Glomerular visceral epithelial cell (primary cell): ENCODE measurements at regions not wholly inside any gene's neighbourhood (a gene's known extent, or its start where the extent isn't known, plus 50 kb on each side); places are given as distances from the start of the nearest gene placed in this dataset.

Experiments used
- DNase-seq: peaks from one replicate; pipeline ENCODE4 v3.0.0-alpha.2; 2016; ENCODE audit errors: extremely low spot score

DNA sequence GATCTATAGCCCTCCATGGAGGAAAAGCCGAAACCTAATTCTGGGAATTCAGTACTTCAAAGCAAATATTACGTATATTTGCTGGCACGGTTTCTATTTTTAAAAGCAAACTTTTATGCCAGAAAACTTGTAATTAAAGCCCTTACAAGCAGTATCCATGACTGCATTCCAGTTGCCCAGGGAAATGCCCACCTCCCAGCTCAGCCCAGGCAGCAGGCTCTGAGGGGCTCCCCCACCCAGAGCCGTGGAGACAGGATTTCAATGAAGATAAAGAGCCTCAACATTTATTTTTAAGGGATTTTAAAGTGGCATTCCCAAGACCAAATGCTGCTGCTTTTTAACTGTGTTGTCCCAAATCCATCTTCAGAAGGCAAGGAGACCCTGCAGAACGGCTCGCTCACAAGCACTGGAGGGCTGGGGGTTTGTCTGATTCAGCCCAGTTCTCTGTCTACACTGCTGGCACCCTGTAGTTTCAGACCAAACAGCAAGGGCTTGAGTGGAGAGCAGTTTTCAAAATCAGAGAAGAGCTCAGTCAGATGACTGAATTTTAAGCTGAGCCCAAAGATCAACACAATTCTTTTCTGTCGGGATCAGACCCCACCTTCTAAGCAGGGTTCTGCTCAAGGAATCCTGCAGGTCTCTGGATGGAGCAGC lies 105.1 kb downstream of the KCNF1 start:
- DNase-seq: no peak

DNA sequence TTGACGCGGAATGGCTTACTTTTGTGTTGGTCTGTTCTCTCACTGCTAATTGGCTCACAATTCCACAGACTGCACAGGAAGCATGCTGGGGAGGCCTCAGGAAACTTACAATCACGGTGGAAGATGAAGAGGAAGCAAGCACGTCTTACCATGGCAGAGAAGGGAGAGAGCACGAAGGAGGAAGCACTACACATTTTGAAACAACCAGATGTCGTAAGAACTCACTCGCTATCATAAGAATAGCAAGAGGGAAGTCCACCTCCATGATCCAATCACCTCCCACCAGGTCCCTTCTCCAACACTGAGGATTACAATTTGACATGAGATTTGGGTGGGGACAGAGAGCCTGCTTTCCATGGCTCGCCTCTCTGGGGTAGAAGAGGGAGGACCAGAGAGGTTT lies 106.2 kb downstream of the KCNF1 start:
- no peak for DNase-seq

DNA sequence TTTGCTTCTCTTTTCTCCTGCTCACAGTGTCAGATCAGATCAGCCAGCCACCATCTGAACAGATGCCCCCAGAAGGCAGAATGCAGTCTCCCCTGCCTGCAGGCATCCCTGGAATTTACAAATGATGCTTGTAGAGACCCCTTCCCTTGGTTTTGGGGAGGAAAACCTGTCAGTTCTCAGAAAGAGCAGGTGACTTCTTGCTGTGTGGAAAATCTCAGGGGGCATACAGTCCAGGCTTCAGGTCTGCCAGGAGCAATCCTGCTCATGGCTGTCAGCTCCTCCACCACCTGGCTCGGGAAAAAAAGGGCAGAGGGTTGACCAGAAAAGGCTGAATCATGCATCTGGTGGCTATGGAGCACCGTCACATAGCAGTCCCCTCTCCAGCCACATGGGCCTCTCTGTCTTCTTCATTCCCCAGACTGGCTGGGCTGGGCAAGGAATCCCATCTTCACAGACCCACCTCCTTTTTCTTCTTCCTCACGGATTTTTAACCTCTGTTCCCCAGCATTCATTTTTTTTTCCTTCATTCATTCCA lies 107.0 kb downstream of the KCNF1 start:
- no peak for DNase-seq

DNA sequence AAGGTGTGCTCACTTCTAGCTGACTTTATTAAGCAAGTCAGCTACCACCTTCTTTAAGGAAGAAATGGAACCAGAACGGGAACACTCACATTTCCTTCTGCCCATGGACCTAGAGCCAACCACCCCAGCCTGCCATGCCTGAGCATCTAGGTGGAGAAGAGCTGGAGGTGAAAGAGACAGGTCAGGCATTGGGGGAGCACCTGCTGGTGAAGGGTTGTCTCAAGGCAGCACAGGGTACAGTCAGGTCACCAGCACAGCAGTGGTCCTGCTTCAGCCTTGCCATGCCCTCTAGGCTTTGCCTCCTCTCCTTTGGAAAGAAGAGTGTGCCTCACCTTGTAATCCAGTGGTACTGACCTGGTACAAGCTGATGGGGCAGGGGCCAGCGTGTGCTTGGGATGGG lies 107.9 kb downstream of the KCNF1 start:
- DNase-seq: no peak

DNA sequence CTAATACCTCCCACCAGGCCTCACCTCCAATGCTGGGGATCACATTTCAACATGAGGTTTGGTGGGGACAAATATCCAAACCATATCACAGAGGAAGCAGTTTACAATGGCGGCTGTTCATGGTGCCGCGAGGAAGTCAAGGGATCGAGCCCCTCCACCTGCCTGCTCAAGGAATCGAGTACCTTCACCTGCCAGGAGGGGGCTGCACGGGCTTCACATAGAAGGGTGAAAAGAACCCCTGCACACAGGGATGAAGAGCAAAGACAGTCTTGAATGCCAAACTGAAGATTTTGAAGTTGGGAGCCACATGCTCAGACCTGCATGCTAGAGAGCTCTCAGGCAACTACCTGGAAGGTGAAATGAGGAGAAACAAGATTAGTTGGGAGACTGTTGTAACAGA lies 110.3 kb downstream of the KCNF1 start:
- no peak for DNase-seq

DNA sequence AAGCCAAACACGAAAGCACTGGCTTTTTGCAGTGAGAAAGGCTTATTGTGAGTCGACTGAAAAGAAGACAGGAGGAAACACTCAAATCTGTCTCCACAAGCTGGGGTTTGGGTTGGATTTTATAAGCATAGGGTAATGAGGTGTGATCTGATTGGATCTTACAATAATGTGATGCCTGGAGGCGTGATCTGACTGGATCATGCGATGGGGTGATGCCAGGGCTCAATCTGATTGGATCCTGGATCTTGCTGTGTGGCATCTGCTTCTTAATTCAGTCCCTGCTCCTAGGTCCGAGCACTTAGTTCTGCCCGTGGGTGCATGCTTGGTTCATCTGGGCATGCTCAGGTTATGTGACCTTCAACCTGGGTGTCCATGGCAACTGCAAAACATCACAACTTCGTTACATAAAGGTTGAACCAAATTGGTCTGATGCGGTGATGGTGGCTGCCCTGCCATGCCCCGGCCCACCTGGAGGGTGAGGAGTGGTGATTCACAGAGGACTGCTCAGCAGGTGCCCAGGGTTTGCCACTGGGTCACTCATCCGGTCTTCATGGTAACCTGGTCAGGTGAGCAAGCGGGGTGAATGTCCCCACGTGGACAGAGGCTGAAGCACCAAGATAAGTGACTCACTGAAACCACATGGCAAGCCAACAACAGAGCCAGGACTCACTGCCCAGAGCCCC lies 111.0 kb downstream of the KCNF1 start:
- DNase-seq: no peak

DNA sequence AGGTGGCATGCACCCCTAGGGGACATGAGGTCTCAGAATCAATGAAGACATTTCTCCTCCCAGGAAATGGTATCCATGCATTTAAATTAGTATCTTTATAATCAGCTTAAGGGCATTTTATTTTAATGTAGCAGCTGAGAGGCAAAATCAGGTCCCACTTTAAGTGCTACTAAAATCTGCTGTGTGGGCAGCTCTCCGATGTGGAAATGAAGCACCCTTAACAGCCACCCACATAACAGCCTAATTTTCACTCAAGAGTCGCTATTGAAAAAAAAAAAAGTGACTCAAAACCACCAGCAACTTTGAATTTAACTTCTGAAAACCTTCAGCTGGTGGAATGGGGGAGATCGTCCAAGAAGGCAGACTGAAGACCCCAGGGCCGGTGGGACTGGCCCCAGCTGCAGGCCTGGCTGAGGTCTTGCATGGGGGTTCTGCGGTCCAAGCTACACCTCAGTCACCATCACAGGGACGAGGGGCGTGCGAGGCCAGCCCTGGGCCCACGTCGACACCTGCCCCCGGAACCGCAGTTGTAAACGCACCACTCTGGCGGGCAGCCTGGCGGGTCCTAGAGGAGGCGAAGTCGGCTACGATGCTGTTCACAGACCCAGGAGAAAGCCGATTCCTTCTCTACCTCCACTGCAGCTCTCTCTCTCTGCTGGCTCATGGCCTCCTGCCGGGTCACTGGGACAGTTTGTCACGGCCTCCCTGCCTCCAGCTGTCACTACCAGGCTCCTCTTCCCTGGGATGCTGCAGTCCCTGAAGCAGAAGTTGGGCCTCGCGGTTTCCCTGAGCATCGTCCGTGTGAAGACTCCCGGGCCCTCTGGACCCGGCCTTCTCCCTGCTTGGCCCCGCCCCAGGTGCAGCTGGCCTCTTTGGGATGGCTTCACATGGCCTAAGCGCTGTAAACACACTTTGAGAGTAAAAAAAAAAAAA lies 111.9 kb downstream of the KCNF1 start:
- DNase-seq: no peak

DNA sequence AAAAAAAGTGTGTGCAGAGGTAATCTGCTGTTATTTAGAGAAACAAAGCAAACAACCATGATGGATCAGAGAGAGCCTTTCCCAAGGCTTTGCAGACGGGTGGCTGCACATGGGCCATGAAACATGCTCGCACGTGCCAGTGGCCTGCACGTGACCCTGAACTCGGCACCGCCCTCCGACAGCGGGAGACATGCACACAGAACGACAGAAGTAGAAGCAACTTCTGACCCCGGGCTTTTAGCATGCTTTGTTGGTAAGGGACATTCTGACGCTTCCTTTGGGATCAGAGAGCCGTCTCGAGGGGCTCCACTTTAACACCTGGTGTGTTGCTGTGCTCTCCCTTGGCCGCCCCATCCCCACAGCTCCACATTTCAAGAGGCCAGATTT lies 112.5 kb downstream of the KCNF1 start:
- DNase-seq: no peak

DNA sequence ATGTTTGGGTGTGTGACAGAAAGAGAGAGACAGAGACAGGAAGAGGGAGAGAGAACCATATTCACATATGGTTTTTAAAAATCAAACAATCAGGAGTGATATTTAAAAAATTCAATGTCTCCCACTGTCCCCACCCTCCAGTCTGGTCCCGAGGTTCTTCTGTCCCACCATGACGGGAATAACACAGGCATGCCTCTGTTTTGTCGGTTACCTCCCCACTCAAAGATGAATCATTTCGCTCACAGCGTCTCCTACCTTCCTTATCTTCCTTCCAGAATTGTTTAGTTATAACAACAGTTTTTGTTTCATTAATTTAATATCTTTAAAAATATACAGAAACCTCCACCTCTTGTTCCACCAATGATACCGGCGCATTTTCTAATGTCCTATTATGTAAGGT lies 113.0 kb downstream of the KCNF1 start:
- DNase-seq: no peak

DNA sequence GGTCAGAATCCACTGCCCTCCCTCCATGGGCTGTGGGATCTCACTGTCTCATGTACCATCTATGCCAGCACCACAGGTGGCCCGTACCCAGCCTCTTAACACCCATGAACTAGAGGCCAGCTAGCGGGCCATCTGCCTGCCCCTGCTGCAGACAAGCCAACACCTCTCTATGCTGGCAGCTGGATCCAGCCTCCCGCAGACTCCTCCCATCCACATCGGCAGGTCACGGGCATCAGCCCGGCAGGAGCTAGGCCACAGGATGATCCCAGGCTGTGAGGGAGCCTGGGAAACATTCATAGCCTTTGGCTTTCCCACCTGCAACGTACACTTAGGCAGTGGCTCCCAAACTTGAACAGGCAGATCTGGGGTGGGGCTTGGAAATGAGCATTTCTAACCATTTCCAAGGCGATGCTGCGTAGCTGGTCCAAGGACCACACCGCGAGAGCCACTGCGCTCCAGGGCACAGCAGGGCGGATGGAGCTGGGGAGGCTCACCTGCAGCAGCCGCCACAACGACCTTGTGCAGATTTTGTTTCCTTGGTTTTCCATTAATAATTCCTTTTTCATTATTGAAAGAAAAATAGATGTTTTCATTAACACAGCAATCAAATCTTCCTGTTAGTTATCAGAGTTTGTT lies 114.7 kb downstream of the KCNF1 start:
- DNase-seq: no peak

DNA sequence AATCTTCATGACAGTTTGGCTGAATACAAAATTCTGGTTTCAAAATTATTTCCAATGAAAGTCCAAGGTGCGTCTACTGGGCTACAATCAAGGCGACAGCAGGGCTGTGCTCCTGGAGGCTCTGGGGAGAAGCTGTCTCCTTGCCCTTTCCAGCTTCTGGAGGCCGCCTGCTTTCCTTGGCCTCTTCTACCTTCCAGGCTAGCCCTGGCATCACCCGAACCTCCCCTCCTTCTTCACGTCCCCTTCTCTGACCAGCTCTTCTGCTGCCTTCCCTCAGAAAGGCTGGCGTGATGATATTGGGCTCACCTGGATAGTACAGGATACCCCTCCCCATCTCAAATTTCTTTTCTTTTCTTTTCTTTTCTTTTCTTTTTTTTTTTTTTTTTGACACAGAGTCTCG lies 115.5 kb downstream of the KCNF1 start:
- no peak for DNase-seq

DNA sequence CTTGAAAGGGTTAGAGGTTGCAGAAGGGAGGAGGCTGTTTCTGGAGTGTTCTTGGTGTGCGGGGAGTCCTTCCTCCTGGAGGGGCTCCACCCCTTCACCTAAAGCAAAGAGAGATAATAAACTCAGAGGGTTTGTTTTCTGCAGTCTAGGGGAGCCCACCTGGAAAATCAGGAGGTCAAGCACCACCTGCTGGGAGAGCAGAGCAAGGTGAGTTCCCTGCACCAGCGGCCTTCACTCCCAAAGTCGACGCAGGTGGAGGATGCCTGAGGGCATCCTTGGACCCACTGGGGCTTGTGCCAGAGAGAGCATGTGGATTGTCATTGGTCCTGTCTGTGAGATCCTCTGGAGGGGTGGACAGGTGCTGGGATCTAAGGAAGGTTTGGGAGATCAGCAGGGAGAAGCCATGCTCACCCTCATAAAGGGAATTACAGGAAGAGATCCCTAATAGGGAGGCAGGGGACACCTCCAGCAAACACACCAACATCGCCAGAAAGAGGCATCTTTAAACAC lies 116.7 kb downstream of the KCNF1 start:
- DNase-seq: no peak

DNA sequence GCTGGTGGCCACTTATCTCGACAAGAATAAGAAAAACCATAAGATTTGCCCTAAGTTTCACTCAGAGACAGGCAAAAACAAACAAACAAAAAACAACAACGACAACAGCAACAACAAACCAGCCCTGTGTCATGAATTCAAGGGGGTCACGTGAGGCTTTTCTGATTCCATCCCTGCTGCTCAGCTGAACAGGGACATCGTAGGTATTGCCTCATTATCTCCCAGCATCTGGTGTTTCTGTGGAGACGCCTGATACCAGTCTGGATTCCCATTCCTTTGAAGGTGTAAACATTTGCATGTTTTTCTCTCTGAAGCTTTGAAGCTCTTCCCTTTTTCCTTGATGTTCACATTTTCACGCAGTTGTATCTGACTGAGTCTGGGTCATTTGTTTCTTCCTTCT lies 117.4 kb downstream of the KCNF1 start:
- no peak for DNase-seq

DNA sequence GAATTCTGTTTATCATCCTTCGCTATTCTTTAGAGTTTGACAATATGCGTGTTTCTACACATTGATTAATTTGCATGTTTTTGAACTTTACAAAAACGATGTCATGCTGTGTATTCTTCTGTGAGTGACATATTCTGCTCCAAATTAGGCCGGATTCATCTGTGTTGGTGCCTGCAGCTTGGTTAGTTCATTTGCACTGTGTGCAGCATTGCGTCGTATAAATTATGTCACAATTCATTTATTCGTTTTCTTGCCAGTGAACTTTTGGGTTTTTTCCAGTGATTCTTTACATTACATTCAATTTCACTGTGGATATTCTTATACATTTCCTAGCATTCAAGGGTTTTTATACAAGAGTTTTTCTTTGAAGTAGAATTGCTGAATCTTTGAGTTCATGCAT lies 118.3 kb downstream of the KCNF1 start:
- DNase-seq: no peak

DNA sequence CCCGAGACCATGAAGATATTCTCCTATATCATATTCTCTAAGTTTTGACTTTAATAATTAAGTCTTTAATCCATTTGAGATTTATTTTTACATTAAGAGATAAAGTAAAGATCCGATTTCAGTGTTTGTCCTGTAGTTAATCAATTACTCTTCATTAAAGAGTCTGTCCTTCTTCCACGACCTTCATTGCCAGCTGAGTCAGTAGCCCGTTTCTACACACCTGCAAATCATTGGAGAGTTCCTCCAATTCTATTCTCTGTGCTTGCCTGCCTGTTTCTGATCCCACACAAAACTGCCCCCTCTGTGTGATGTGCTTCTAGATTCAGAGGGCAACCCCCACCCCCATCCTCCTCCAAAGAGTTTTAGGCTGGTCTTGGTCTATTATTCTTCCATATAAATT lies 119.2 kb downstream of the KCNF1 start:
- no peak for DNase-seq

DNA sequence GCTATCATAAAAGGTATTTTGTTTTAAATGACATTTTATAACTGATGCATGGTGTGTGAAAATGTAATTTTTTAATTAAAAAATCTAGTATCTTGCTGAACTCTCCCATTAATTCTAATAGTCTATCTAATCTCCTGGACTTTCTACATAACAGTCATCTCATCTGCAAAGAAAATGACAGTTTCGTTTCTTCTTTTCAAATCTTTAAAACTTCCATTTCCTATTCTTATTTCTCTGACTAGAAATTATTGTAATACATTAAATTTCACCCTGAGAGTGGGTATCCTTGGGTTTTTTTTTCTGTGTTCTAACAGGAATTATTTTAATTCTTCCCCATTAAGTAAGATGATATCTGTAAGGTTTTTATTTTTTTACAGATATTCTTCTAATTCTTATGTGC lies 120.1 kb downstream of the KCNF1 start:
- DNase-seq: no peak

DNA sequence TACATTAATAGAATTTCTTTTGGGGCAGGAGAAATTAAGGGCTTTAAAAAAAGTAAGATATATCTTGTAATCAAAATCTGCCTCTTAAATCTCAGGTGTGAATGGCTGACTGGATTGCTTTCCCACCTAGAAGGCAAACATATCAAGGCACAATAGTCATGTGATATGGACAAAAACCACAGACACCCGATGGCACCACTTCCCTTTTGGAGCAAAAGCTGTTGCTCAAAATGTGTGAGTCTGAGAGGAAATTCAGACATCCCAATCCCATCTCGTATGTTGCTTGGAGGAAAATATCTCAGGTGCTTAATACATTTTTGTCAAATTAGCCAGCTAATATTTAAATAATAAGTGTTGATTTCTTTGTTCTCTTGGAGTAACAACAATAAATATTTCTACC lies 120.7 kb downstream of the KCNF1 start:
- DNase-seq: no peak

DNA sequence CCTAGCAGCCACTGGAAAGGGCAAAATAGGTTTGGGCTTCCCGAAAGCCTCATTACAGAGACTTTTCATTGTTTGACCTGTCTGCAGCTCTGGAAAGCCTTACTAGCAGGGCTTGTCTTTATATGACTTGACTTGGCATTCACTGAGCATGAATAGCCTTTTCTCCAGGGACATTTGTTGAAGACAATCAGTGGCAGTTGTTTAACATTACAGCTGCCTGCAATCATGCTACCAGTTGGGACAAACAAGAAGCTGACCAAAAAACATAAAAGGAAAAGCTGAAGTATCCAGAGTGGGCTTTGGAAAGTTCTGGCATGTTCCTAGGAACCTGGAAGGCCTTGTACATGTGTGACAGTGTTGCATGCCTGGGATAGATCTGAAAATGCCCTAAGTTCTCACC lies 121.4 kb downstream of the KCNF1 start:
- no peak for DNase-seq

DNA sequence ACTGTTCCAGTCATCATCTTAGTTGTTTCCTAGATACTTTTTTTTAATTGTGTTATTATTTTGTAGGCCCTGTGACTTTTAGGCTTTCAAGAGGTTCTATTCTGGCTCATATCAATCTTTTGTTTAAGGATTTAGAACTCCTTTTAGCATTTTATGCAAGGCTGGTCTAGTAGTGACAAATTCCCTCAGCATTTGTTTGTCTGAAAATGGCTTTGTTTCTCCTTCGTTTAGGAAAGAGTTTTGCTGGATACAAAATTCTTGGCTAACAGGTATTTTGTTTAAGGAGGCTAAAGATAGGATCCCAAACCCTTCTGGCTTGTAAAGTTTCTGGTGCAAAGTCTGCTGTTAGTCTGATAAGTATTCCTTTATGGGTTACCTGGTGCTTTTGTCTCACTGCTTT lies 116.6 kb upstream of the SLC66A3 start:
- no peak for DNase-seq

DNA sequence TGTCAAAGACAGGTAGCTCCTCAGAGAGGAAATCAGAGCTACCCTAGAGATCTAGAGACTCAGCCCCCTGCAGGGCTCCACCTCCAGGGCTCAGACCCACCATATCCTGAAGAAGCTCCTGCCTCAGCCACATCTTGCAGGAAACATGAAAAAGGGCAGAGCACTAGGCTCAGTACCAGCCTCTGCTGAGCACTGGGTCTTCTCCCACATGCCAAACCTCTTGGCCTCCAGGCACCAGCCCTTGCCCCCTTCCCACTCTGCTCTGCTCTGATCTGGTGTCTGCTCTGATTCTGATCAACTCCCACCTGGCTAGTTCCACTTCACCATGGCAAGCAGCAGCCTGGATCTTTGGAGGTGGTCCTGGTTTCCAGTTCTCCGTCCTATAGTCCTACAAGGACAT lies 114.3 kb upstream of the SLC66A3 start:
- DNase-seq: no peak

DNA sequence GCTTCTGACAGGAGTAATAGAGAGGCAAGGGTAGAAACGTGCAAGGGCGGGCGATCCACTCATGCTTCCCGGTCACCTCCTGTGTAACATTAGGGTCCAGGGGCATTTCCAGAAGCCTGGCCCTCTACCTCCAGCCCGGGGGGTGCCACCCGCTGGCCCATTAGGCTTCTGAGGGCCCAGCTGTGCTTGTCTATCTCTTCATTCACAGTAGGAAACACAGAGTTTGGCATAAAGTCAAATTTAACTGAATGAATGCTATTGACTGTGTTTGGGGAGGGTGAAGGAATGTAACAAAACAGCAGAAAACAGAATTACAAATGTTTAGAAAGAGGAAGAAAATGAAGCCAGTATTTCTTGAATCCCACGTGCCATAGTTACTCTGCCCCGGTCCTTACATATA lies 112.4 kb upstream of the SLC66A3 start:
- no peak for DNase-seq

DNA sequence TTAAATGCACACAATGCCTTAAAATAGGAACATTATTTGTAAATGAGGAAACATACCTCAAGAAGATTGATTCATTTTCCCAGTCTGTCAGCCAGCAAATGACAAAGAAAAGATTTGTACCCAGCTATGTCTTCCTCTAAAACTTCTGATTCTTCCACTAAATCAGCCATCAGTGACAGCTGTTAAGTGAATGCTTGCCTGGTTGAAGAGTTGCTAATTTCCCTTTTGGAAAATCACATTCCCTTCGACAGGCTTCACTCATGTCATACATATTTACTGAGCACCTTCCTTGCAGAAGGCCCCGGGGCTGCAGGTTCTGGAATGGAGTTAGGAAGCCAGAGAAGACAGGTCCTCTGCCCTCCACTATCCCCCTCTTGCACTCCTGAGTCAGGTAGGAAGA lies 112.0 kb upstream of the SLC66A3 start:
- DNase-seq: no peak
